CD4-positive, CD25-positive, alpha-beta regulatory T cell (primary cell): ENCODE measurements at regions not wholly inside any gene's neighbourhood (a gene's known extent, or its start where the extent isn't known, plus 50 kb on each side); places are given as distances from the start of the nearest gene placed in this dataset.

Experiments
- ATAC-seq, 2 donors: fragments of 150-1000 bp; cut with Tn5 transposase; one replicate each; pipeline ENCODE4 v1.10.0; 2021; ENCODE audit warnings: low read depth in 2 of 2, moderate number of reproducible peaks in 2 of 2, moderate library complexity in 1 of 2
- DNase-seq, 3 donors: peaks; one replicate each; pipeline versions ENCODE4 v3.0.0 to v3.0.0-alpha.2; 2012 to 2022; ENCODE audit warnings: mixed read lengths in 1 of 3
- H3K27ac ChIP-seq: one replicate; pipeline ENCODE4 v1.7.0; 2013; ENCODE audit warnings: mild to moderate bottlenecking, low read length; ENCODE audit not compliant: insufficient read depth, poor library complexity, severe bottlenecking
- H3K27me3 ChIP-seq: one replicate; pipeline ENCODE4 v1.7.0; 2013; ENCODE audit warnings: low read length; ENCODE audit not compliant: control insufficient read depth, insufficient read depth
- H3K36me3 ChIP-seq: one replicate; pipeline ENCODE4 v1.7.0; 2013; ENCODE audit warnings: mild to moderate bottlenecking, low read length, moderate library complexity; ENCODE audit not compliant: control insufficient read depth, insufficient read depth
- H3K4me1 ChIP-seq: 2 replicates; pipeline ENCODE4 v1.7.0; 2013; ENCODE audit warnings: mild to moderate bottlenecking, low read length; ENCODE audit not compliant: insufficient read depth, control insufficient read depth, poor library complexity, severe bottlenecking
- H3K4me3 ChIP-seq: one replicate; pipeline ENCODE4 v1.7.0; 2013; ENCODE audit warnings: low read depth, mild to moderate bottlenecking, low read length, moderate library complexity
- H3K9me3 ChIP-seq, 2 experiments: 1 replicate in 1 of 2; 2 replicates in 1 of 2; pipeline ENCODE4 v1.7.0; 2013; ENCODE audit warnings: low read length in 2 of 2, mild to moderate bottlenecking in 1 of 2, moderate library complexity in 1 of 2; ENCODE audit not compliant: control insufficient read depth in 2 of 2
- H3K27ac Mint-ChIP-seq, 3 donors: one replicate each; pipeline ENCODE4 v1.8.0; 2020 to 2022; ENCODE audit warnings: mild to moderate bottlenecking in 3 of 3, mixed read lengths in 3 of 3, moderate library complexity in 2 of 3
- H3K27me3 Mint-ChIP-seq: one replicate; pipeline ENCODE4 v1.8.0; 2022; ENCODE audit warnings: mild to moderate bottlenecking, mixed read lengths
- H3K36me3 Mint-ChIP-seq: one replicate; pipeline ENCODE4 v1.8.0; 2020; ENCODE audit warnings: mixed read lengths
- H3K4me1 Mint-ChIP-seq, 4 donors: one replicate each; pipeline ENCODE4 v1.8.0; 2020 to 2022; ENCODE audit warnings: mixed read lengths in 4 of 4, mild to moderate bottlenecking in 1 of 4
- H3K4me3 Mint-ChIP-seq, 4 donors: one replicate each; pipeline ENCODE4 v1.8.0; 2020 to 2022; ENCODE audit warnings: mild to moderate bottlenecking in 4 of 4, mixed read lengths in 4 of 4, moderate library complexity in 3 of 4
- H3K9me3 Mint-ChIP-seq, 7 donors: one replicate each; pipeline ENCODE4 v1.8.0; 2020 to 2022; ENCODE audit warnings: mixed read lengths in 7 of 7, mild to moderate bottlenecking in 3 of 7, moderate library complexity in 2 of 7

DNA sequence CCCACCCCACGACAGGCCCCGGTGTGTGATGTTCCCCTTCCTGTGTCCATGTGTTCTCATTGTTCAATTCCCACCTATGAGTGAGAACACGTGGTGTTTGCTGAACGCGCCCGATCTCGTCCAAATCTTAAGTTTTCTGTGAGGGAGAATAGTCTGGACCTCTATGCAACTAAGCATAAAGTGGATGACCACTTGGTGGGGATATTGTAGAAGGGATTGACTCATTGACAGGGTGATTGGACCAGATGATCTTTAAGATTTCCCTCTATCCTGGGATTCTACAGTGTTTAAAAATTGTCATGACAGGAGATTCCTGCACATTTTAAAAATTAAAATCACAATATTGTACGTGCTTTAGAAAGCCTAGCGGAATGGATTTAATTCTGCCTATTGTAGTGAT lies 141.3 kb downstream of the TRMT11 start:
- Mint-ChIP-seq H3K36me3 (peaks cover 8% of the 10 kb centered on the region), H3K4me1 (no peaks in the 10 kb centered on the region), H3K27ac (no peak overlapping the region), H3K4me3 (no peak overlapping the region), H3K27me3 (no peaks in the 10 kb centered on the region), H3K9me3 (peaks cover 0 to 5% (median 0%) of the 10 kb centered on the region in 7 donors)
- Histone ChIP-seq H3K4me1 (no peaks in the 10 kb centered on the region), H3K27ac (no peak overlapping the region), H3K27me3 (no peaks in the 10 kb centered on the region), H3K9me3 (no peaks in the 10 kb centered on the region), H3K4me3 (no peak overlapping the region), H3K36me3 (no peaks in the 10 kb centered on the region)
- DNase-seq (no peak), ATAC-seq (no peak)

DNA sequence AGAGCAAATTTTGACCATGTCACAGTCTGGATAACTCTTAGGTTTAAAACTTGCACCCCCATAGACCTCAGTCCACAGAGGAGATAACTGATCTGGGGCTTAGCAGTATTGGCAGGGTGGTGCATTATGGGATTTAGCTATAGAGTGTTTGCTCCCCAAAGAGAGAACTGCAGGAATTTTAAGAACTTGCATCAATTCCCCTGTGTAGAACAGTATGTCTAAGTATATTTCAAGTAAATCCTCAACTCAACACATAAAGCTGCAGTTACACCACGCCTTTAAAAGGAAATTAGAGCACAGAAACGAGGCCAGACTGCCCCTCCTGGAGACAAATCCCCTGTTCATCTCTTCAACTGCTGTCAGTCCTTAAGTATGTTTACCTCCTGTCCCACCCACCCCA lies 144.9 kb downstream of the TRMT11 start:
- peaks cover 0 to 20% (median 3%) of the 10 kb centered on the region in 7 donors for H3K9me3 Mint-ChIP-seq
- peaks cover 13% of the 10 kb centered on the region for H3K36me3 Mint-ChIP-seq
- ATAC-seq (no peak), DNase-seq (no peak)
- no peak overlapping the region for H3K4me3 Mint-ChIP-seq
- no peaks in the 10 kb centered on the region for H3K27me3 Mint-ChIP-seq
- H3K27me3 ChIP-seq, result no peaks in the 10 kb centered on the region
- H3K4me3 ChIP-seq, result no peak overlapping the region
- H3K27ac Mint-ChIP-seq, result no peak overlapping the region
- H3K9me3 ChIP-seq, result no peaks in the 10 kb centered on the region
- H3K27ac ChIP-seq, result no peak overlapping the region
- no peaks in the 10 kb centered on the region for H3K4me1 Mint-ChIP-seq
- H3K36me3 ChIP-seq, result no peaks in the 10 kb centered on the region
- no peaks in the 10 kb centered on the region for H3K4me1 ChIP-seq

DNA sequence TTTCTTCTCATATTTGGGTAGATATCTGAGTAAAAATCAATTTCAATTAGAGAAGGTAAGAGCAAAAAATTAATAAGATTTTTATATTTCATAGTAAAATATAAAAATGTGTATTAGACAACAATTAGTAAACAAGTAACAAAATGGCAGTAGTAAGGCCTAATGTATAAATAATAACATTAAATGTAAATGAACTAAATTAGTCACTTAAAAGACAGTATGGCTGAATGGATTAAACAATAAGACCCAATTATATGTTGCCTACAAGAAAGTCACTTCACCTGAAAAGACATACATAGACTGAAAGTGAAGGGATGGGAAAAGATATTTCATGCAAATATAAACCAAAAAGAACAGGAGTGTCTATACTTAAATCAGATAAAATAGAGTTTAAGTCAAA lies 147.6 kb downstream of the TRMT11 start:
- Histone ChIP-seq H3K27ac (no peak overlapping the region), H3K4me1 (no peaks in the 10 kb centered on the region), H3K9me3 (no peaks in the 10 kb centered on the region), H3K4me3 (no peak overlapping the region), H3K27me3 (no peaks in the 10 kb centered on the region), H3K36me3 (no peaks in the 10 kb centered on the region)
- DNase-seq (no peak), ATAC-seq (no peak)
- no peaks in the 10 kb centered on the region for H3K4me1 Mint-ChIP-seq
- peaks cover 0 to 25% (median 3%) of the 10 kb centered on the region in 7 donors for H3K9me3 Mint-ChIP-seq
- no peak overlapping the region for H3K4me3 Mint-ChIP-seq
- H3K27me3 Mint-ChIP-seq, result no peaks in the 10 kb centered on the region
- H3K27ac Mint-ChIP-seq, result no peak overlapping the region
- H3K36me3 Mint-ChIP-seq, result peaks cover 13% of the 10 kb centered on the region

DNA sequence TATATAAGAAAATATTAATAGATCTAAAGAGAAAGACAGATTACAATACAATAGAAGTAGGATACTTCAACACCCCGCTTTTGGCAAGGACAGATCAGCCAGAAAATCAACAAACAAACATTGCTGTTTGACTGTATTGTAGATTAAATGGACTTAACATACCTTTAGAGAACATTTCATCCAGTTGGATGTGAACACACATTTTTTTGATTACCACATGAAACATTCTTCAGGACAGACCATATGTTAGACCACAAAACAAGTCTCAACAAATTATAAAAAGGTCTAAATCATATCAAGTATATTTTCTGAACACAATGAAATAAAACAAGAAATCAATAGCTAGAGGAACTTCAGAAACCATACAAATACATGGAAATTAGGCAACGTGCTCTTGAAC lies 148.2 kb downstream of the TRMT11 start:
- Mint-ChIP-seq H3K36me3 (peaks cover 13% of the 10 kb centered on the region), H3K4me1 (no peaks in the 10 kb centered on the region), H3K27ac (no peak overlapping the region), H3K9me3 (peaks cover 0 to 25% (median 3%) of the 10 kb centered on the region in 7 donors), H3K4me3 (no peak overlapping the region), H3K27me3 (no peaks in the 10 kb centered on the region)
- no peak for ATAC-seq
- H3K27me3 ChIP-seq, result no peaks in the 10 kb centered on the region
- H3K36me3 ChIP-seq, result no peaks in the 10 kb centered on the region
- DNase-seq, result no peak
- H3K4me1 ChIP-seq, result no peaks in the 10 kb centered on the region
- H3K9me3 ChIP-seq, result no peaks in the 10 kb centered on the region
- no peak overlapping the region for H3K27ac ChIP-seq
- H3K4me3 ChIP-seq, result no peak overlapping the region

DNA sequence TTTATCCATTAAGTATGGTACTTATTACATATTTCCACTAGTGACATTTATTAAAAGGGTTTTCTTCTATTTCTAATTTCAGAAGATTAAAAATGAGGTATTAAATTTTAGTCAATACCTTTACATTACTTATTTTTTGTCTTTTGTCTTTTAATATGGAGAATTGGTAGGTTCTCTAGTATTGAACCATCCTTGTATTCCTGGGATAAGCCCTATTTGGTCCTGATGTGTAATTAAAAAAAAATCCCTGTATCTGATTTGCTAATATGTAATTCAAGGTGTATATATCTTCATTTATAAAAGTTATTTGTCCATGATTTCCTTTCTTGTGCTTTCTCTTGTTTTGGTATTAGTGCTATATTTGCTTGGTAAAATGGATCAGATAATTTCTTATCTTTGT lies 153.7 kb downstream of the TRMT11 start:
- Mint-ChIP-seq H3K9me3 (peaks cover 0 to 14% (median 2%) of the 10 kb centered on the region in 7 donors), H3K36me3 (no peaks in the 10 kb centered on the region), H3K4me3 (no peak overlapping the region), H3K4me1 (no peaks in the 10 kb centered on the region), H3K27me3 (no peaks in the 10 kb centered on the region), H3K27ac (no peak overlapping the region)
- Histone ChIP-seq H3K9me3 (no peaks in the 10 kb centered on the region), H3K27me3 (no peaks in the 10 kb centered on the region), H3K4me1 (no peaks in the 10 kb centered on the region), H3K4me3 (no peak overlapping the region), H3K27ac (no peak overlapping the region), H3K36me3 (no peaks in the 10 kb centered on the region)
- DNase-seq (no peak), ATAC-seq (no peak)

DNA sequence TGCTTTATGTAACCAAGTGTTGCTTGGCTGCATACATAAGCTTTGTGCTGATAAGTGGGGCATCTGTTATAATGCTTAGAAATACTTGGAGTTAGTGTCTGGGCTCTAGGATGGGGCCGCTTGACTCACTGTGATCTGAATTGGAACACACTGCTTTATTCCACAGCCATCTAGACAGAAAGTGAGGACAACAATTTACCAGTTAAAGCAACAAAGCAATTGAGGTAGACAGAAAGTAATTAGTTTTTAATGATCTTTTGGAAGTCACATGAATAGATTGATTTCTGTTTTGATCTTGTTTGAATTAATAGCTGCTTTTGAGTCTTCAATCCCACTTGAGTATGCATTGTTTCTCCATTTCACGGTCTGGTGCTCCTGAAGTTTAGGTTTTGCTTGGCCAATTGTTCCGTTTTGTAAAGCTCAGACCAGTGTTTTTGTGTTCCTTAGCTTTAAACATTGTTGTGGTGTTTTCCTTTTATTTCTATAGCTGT lies 157.5 kb downstream of the TRMT11 start:
- DNase-seq, result no peak
- Mint-ChIP-seq H3K27ac (no peak overlapping the region), H3K27me3 (no peaks in the 10 kb centered on the region), H3K4me1 (no peaks in the 10 kb centered on the region), H3K36me3 (no peaks in the 10 kb centered on the region), H3K9me3 (peaks cover 0 to 2% (median 0%) of the 10 kb centered on the region in 7 donors), H3K4me3 (no peak overlapping the region)
- H3K27ac ChIP-seq, result no peak overlapping the region
- ATAC-seq, result no peak
- H3K4me3 ChIP-seq, result no peak overlapping the region
- no peaks in the 10 kb centered on the region for H3K36me3 ChIP-seq
- no peaks in the 10 kb centered on the region for H3K27me3 ChIP-seq
- no peaks in the 10 kb centered on the region for H3K9me3 ChIP-seq
- no peaks in the 10 kb centered on the region for H3K4me1 ChIP-seq

DNA sequence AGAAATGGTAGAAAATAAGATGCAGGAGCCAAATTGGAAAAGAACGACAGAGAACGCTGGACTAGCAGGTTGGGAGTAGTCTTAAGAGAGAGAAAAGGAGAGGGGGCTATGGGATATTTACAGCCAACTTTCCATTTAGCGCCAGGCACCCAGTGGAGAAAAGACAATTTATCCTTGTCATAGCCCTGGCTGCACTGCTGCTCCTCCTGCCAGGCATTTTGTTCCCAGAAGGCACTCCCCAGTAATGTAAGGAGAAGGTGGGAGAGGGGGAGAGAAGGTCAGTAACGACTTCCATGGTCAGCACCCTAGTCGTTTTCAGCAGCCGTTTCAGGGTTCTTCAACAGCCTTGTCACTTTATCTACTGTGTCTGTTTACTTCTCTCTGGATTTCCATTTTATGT lies 159.0 kb downstream of the TRMT11 start:
- Mint-ChIP-seq H3K36me3 (no peaks in the 10 kb centered on the region), H3K27ac (no peak overlapping the region), H3K27me3 (no peaks in the 10 kb centered on the region), H3K4me1 (no peaks in the 10 kb centered on the region), H3K4me3 (no peak overlapping the region), H3K9me3 (peaks cover 0 to 2% (median 0%) of the 10 kb centered on the region in 7 donors)
- Histone ChIP-seq H3K27me3 (no peaks in the 10 kb centered on the region), H3K4me1 (no peaks in the 10 kb centered on the region), H3K36me3 (no peaks in the 10 kb centered on the region), H3K4me3 (no peak overlapping the region), H3K27ac (no peak overlapping the region), H3K9me3 (no peaks in the 10 kb centered on the region)
- DNase-seq (no peak), ATAC-seq (no peak)

DNA sequence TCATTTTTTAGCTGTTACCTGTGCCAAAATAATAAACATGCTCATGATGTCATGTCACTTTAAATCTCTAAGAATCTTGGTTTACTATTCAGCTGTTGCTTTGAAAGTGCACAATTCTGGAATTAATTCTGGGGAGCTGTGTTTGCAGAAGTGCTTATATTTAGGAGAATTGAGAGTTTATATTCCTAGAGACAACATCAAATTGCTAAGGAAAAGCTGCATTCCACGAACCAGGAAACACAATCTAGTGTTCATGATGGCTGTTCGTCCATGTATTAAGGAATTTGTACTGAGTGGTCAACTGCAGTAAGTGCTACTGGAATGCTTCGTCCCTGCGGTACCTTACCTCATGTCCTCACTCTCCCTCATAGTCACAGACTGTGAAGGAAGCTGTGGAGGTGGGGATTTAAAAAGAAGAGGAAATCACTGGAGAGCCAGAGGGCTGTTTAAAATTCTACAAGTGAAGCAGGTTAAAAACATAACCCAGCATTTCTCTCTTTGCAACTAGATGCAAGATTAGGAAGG lies 161.0 kb downstream of the TRMT11 start:
- Mint-ChIP-seq H3K9me3 (peaks cover 0 to 2% (median 0%) of the 10 kb centered on the region in 7 donors), H3K4me3 (no peak overlapping the region), H3K27me3 (no peaks in the 10 kb centered on the region), H3K27ac (no peak overlapping the region), H3K4me1 (no peaks in the 10 kb centered on the region), H3K36me3 (no peaks in the 10 kb centered on the region)
- no peaks in the 10 kb centered on the region for H3K4me1 ChIP-seq
- H3K9me3 ChIP-seq, result no peaks in the 10 kb centered on the region
- H3K27ac ChIP-seq, result no peak overlapping the region
- H3K4me3 ChIP-seq, result no peak overlapping the region
- ATAC-seq (no peak), DNase-seq (no peak)
- H3K27me3 ChIP-seq, result no peaks in the 10 kb centered on the region
- no peaks in the 10 kb centered on the region for H3K36me3 ChIP-seq
